GM18505 (cell line): ENCODE measurements at regions not wholly inside any gene's neighbourhood (a gene's known extent, or its start where the extent isn't known, plus 50 kb on each side); places are given as distances from the start of the nearest gene placed in this dataset.

Source experiments
- ATAC-seq: cut with Tn5 transposase; IDR thresholded peaks from one replicate; pipeline ENCODE4 v1.9.1; 2021; ENCODE audit not compliant: unreplicated experiment
- POLR2A ChIP-seq: IDR thresholded peaks from 4 replicates; pipeline ENCODE4 v1.6.1; 2011; ENCODE audit warnings: borderline replicate concordance; ENCODE audit not compliant: insufficient read depth, insufficient read length; ENCODE audit errors: extremely low read depth

- TF ChIP-seq POLR2A = no peak
- no peak for ATAC-seq
These were observed 102.7 kb upstream of the SIM2 start for GRCh38 chr21:36596174-36596573.

- no peak for ATAC-seq
- TF ChIP-seq POLR2A = no peak
These were observed 97.6 kb upstream of the SIM2 start for GRCh38 chr21:36601362-36601761.

GRCh38 chr21:36602735-36603134 is 96.2 kb upstream of the SIM2 start:
- no peak for TF ChIP-seq POLR2A
- ATAC-seq = no peak

GRCh38 chr21:36603221-36603620 is 95.7 kb upstream of the SIM2 start:
- no peak for ATAC-seq
- TF ChIP-seq POLR2A = no peak

- no peak for ATAC-seq
- no peak for TF ChIP-seq POLR2A
These were observed 93.5 kb upstream of the SIM2 start for GRCh38 chr21:36605426-36605825.

- no peak for TF ChIP-seq POLR2A
- no peak for ATAC-seq
These were observed 92.5 kb upstream of the SIM2 start for GRCh38 chr21:36606287-36606982.

- ATAC-seq = no peak
- TF ChIP-seq POLR2A = no peak
These were observed 92.0 kb upstream of the SIM2 start for GRCh38 chr21:36606983-36607325.

- no peak for ATAC-seq
- TF ChIP-seq POLR2A = no peak
These were observed 90.6 kb upstream of the SIM2 start for GRCh38 chr21:36608041-36608896.

GRCh38 chr21:36608897-36609225 is 90.1 kb upstream of the SIM2 start:
- no peak for ATAC-seq
- TF ChIP-seq POLR2A = no peak

GRCh38 chr21:36609654-36610053 is 89.3 kb upstream of the SIM2 start:
- ATAC-seq = no peak

GRCh38 chr21:36610201-36610600 is 88.7 kb upstream of the SIM2 start:
- no peak for TF ChIP-seq POLR2A
- no peak for ATAC-seq

More at GRCh38 chr21:36609654-36610053, 89.3 kb upstream of the SIM2 start:
- TF ChIP-seq POLR2A = no peak

- TF ChIP-seq POLR2A = no peak
- no peak for ATAC-seq
These were observed 88.0 kb upstream of the SIM2 start for GRCh38 chr21:36610935-36611334.

GRCh38 chr21:36611379-36611778 is 87.5 kb upstream of the SIM2 start:
- no peak for ATAC-seq
- TF ChIP-seq POLR2A = no peak

- no peak for ATAC-seq
- TF ChIP-seq POLR2A = no peak
These were observed 85.9 kb upstream of the SIM2 start for GRCh38 chr21:36613059-36613458.
